GM23248 (cell line): ENCODE measurements at regions not wholly inside any gene's neighbourhood (a gene's known extent, or its start where the extent isn't known, plus 50 kb on each side); places are given as distances from the start of the nearest gene placed in this dataset.
"Not testable (repeated sequence)": the region's sequence is repeated elsewhere in the genome, so short reads cannot be mapped to it uniquely, and the experiment has no call there.

Source experiments
- DNase-seq: peaks from one replicate; pipeline ENCODE4 v3.0.0-alpha.2; 2015
- H2AFZ ChIP-seq: fragments of 200-600 bp; sonication (generic); 2 replicates; pipeline ENCODE4 v1.6.1; 2016; ENCODE audit warnings: antibody characterized with exemption
- H3F3A ChIP-seq: fragments of 200-600 bp; sonication (generic); 2 replicates; pipeline ENCODE4 v1.6.1; 2016; ENCODE audit warnings: mild to moderate bottlenecking, antibody characterized with exemption, mixed run types; ENCODE audit not compliant: insufficient read depth
- H3K27ac ChIP-seq: fragments of 200-600 bp; sonication (generic); 2 replicates; pipeline ENCODE4 v1.5.1; 2016; ENCODE audit warnings: mild to moderate bottlenecking
- H3K27me3 ChIP-seq: fragments of 200-600 bp; sonication (generic); replicated peaks from 2 replicates; pipeline ENCODE4 v1.6.1; 2016; ENCODE audit warnings: mild to moderate bottlenecking; ENCODE audit not compliant: insufficient read depth
- H3K36me3 ChIP-seq: fragments of 200-600 bp; sonication (generic); 2 replicates; pipeline ENCODE4 v1.6.1; 2016; ENCODE audit warnings: low read depth, mild to moderate bottlenecking
- H3K4me1 ChIP-seq: fragments of 200-600 bp; sonication (generic); 2 replicates; pipeline ENCODE4 v1.6.1; 2016; ENCODE audit warnings: mild to moderate bottlenecking; ENCODE audit not compliant: insufficient read depth
- H3K4me2 ChIP-seq: fragments of 200-600 bp; sonication (generic); one replicate; pipeline ENCODE4 v1.6.1; 2016; ENCODE audit warnings: mild to moderate bottlenecking; ENCODE audit not compliant: unreplicated experiment
- H3K4me3 ChIP-seq: fragments of 200-600 bp; sonication (generic); 2 replicates; pipeline ENCODE4 v1.5.1; 2016; ENCODE audit warnings: mild to moderate bottlenecking
- H3K79me2 ChIP-seq: fragments of 200-600 bp; sonication (generic); 2 replicates; pipeline ENCODE4 v1.6.1; 2016; ENCODE audit warnings: mild to moderate bottlenecking; ENCODE audit not compliant: insufficient read depth
- H3K9ac ChIP-seq: fragments of 200-600 bp; sonication (generic); 2 replicates; pipeline ENCODE4 v1.6.1; 2016; ENCODE audit warnings: mild to moderate bottlenecking
- H3K9me2 ChIP-seq: fragments of 200-600 bp; sonication (generic); 2 replicates; pipeline ENCODE4 v1.6.1; 2016; ENCODE audit warnings: mixed run types, mild to moderate bottlenecking, moderate library complexity; ENCODE audit not compliant: insufficient read depth
- H3K9me3 ChIP-seq: fragments of 200-600 bp; sonication (generic); one replicate; pipeline ENCODE4 v1.6.1; 2017; ENCODE audit warnings: low read depth
- H4K20me1 ChIP-seq: fragments of 200-600 bp; sonication (generic); 2 replicates; pipeline ENCODE4 v1.6.0; 2016; ENCODE audit not compliant: insufficient read depth
- EZH2 ChIP-seq: fragments of 200-600 bp; sonication (generic); IDR thresholded peaks from 2 replicates; pipeline ENCODE4 v1.6.1; 2018; ENCODE audit warnings: antibody characterized with exemption, mild to moderate bottlenecking; ENCODE audit not compliant: insufficient read depth, poor library complexity, severe bottlenecking
- EZH2phosphoT487 ChIP-seq: fragments of 200-600 bp; sonication (generic); IDR thresholded peaks from 2 replicates; pipeline ENCODE4 v1.6.1; 2018; ENCODE audit warnings: antibody characterized with exemption, moderate library complexity, mild to moderate bottlenecking, low read depth; ENCODE audit not compliant: insufficient read depth
- WGBS, 2 experiments: methylation state at CpG; one replicate each; pipeline ENCODE4 v1.1.6; 2015 to 2017; ENCODE audit warnings: low lambda C conversion rate in 2 of 2, low coverage in 1 of 2; ENCODE audit errors: missing lambda C conversion rate in 2 of 2; 5-methylcytosine and 5-hydroxymethylcytosine counted together
- in situ Hi-C: fragments of 300-500 bp; cut with MboI; formaldehyde crosslinking; loops from 2 replicates; pipeline ENCODE4 v1.15.0; 2020

DNA sequence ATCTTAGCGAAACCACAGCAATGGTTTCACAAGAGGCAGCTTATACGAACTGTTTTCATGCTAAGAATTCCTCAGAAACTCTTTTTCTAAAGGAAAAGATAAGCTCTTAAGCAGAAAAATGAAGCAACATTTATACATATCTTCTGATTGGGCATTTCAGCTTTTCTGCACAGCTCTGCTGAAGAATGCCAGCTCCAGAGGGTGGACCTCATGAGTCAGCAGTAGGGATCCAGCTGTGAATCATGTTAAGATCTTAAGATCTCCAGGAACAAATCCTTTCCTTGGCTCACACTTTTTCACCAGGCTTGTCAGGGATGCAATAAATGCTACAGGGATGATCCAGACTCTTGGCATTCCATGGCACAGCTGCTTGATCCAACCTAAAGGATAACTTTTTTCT lies 477.1 kb upstream of the CCDC196 start:
- Histone ChIP-seq H3K9me3 (no peaks in the 10 kb centered on the region), H3K4me1 (peaks cover 10% of the 10 kb centered on the region), H3K79me2 (no peaks in the 10 kb centered on the region), H3K9me2 (no peaks in the 10 kb centered on the region), H2AFZ (0 out of 2 replicates have a peak overlapping the region, but pooled peaks have one; percentile 16), H3K36me3 (no peaks in the 10 kb centered on the region), H3K27me3 (0 out of 2 replicates have a peak, but pooled peaks cover 4% of the 10 kb centered on the region), H3F3A (peaks cover 13% of the 10 kb centered on the region; the same call in 1 of the 2 replicates), H3K4me3 (peak overlapping the region; percentile 29), H3K27ac (peak overlapping the region; percentile 20), H4K20me1 (no peaks in the 10 kb centered on the region; the same call in 1 of the 2 replicates), H3K4me2 (peak overlapping the region; percentile 44), H3K9ac (no peak overlapping the region)
- WGBS, 2 experiments = 4% methylated on average over 2 of the region's 2 CpGs
- TF ChIP-seq EZH2phosphoT487 (no peak), EZH2 (no peak)
- in situ Hi-C loops = no loop called here
- peak; percentile 93 for DNase-seq

DNA sequence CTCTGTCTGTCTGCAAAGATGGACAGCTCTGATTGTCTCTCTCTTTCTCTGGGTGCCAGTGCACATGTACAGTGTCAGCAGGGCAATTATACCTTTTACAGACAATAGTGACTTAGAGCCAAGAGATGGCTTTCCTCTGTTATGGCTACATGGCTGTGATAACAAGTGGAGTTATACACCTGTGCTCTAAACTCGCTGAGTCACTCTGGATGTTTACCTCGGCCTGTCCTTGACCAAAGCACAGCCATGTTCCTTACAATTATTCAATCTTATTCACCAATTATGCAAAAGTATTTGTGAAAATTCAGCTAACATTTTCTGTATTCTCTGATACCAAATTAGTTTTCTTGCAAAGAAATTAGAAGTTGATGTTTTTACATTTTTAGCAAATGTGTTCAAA lies 475.5 kb upstream of the CCDC196 start:
- Histone ChIP-seq H3K27me3 (0 out of 2 replicates have a peak, but pooled peaks cover under 1% of the 10 kb centered on the region), H4K20me1 (no peaks in the 10 kb centered on the region; the same call in 1 of the 2 replicates), H3K27ac (no peak overlapping the region), H3K4me2 (no peak overlapping the region), H3K79me2 (no peaks in the 10 kb centered on the region), H3K9ac (no peak overlapping the region), H3K4me3 (no peak overlapping the region), H3F3A (peaks cover 13% of the 10 kb centered on the region; the same call in 1 of the 2 replicates), H2AFZ (no peak overlapping the region), H3K36me3 (no peaks in the 10 kb centered on the region), H3K9me2 (no peaks in the 10 kb centered on the region), H3K9me3 (no peaks in the 10 kb centered on the region), H3K4me1 (peaks cover 10% of the 10 kb centered on the region)
- in situ Hi-C loops = no loop called here
- TF ChIP-seq EZH2phosphoT487 (no peak), EZH2 (no peak)
- WGBS, 2 experiments = 30 to 52% methylated on average over 2 of the region's 2 CpGs
- DNase-seq = no peak

DNA sequence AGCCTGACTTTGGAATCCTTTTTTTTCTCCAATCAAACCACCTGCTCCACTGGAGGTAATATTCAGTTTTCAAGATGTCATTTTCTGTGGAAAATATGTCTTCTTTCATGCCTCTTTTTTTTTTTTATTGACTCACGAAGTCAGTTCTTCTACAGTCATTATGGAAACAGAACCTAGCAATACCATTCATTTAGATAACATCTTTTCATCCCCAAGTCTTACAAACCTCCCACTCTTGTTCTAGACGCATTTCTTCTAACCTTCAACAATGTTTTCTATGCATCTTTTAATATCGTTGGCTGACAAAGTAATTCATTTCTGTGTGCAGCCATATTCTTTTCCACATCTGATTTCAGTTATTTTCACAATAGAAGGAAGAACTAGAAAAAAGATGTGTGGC lies 474.3 kb upstream of the CCDC196 start:
- DNase-seq = no peak
- Histone ChIP-seq H3K4me3 (no peak overlapping the region), H3K4me1 (peaks cover 10% of the 10 kb centered on the region), H3K36me3 (no peaks in the 10 kb centered on the region), H3K9me2 (no peaks in the 10 kb centered on the region), H3K4me2 (no peak overlapping the region), H2AFZ (no peak overlapping the region), H3K9me3 (no peaks in the 10 kb centered on the region), H3K27me3 (no peaks in the 10 kb centered on the region), H3K9ac (no peak overlapping the region), H3F3A (peaks cover 13% of the 10 kb centered on the region; the same call in 1 of the 2 replicates), H3K79me2 (no peaks in the 10 kb centered on the region), H4K20me1 (no peaks in the 10 kb centered on the region; the same call in 1 of the 2 replicates), H3K27ac (no peak overlapping the region)
- in situ Hi-C loops = no loop called here
- WGBS, 2 experiments = 52 to 62% methylated on average over 3 of the region's 3 CpGs
- TF ChIP-seq EZH2 (no peak), EZH2phosphoT487 (no peak)

DNA sequence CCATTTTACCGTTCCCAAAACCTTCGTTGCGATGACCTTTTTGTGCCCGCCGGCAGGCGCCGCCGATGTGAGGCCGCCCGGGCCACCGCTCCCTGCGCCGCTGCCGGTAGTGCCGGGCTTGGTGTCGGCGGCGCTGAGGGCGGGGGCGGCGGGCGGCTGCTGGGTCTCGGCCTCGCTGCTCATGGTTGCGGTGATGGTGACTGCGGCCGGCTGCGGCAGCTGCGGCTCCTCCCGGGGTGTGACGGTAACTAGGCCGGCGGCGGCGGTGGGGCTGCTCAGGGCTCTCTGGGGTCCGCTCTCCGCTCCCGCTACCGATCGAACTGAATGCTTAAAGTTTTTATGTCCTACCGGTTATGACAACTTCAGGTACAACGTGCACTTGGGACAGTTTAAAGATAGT lies 472.6 kb upstream of the CCDC196 start:
- in situ Hi-C loops, H3K79me2 ChIP-seq, H3K36me3 ChIP-seq, H3K9ac ChIP-seq, H2AFZ ChIP-seq, H3K4me2 ChIP-seq, H3K4me3 ChIP-seq, H3K4me1 ChIP-seq, DNase-seq, H3K27me3 ChIP-seq, H3K9me2 ChIP-seq, H3F3A ChIP-seq, H3K27ac ChIP-seq, H3K9me3 ChIP-seq, H4K20me1 ChIP-seq: not testable (repeated sequence)
- 70 to 71% methylated on average over 24 to 42 of the region's 42 CpGs for WGBS, 2 experiments

DNA sequence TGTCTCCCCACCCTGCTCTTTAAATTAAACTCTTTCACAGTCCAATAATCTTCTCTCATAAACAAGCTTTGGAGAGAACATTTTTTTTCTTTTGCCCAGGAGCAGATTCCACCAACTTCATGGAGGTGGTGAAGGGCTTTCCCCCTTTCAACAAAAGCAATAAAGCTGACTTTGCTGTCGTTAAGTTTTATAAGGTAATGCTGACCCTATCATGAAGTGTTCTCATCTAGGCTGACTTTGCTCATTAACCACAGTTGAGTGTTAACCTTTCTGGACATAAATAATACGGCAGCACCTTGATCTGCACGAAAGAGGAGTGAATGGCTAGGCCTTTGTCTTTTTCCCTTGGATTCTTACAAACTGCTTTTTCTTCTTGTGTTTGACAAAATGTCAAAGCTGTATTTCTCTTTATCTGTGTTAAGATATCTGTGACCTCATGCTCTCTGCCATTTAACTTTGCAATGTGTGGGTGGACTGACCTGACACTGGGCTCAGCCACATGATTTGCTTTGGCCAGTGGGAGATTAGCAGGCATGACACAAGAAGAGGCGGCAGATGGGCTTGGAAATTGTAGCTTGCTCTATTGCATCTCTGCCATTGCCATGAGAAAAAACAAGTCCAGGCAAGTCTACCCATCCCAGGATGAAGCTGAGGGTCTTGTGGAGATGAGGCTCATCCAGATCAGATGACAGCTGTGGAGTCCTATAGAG lies 470.9 kb upstream of the CCDC196 start:
- no peak for DNase-seq
- H3K4me1 ChIP-seq = no peaks in the 10 kb centered on the region
- peaks cover 11% of the 10 kb centered on the region; the same call in 1 of the 2 replicates for H3K27me3 ChIP-seq
- no peak for TF ChIP-seq EZH2
- no peak for TF ChIP-seq EZH2phosphoT487
- no peaks in the 10 kb centered on the region for H3K9me3 ChIP-seq
- no peaks in the 10 kb centered on the region for H4K20me1 ChIP-seq
- no peak overlapping the region for H3K9ac ChIP-seq
- no peaks in the 10 kb centered on the region for H3K36me3 ChIP-seq
- H3K4me2 ChIP-seq = no peak overlapping the region
- no peak overlapping the region for H2AFZ ChIP-seq
- H3K27ac ChIP-seq = no peak overlapping the region
- in situ Hi-C loops = no loop called here
- 38 to 45% methylated on average over 4 of the region's 4 CpGs for WGBS, 2 experiments
- H3K9me2 ChIP-seq = no peaks in the 10 kb centered on the region
- no peaks in the 10 kb centered on the region for H3F3A ChIP-seq
- no peak overlapping the region for H3K4me3 ChIP-seq
- H3K79me2 ChIP-seq = no peaks in the 10 kb centered on the region
